ENCODE measurements at regions not wholly inside any gene's neighbourhood (a gene's known extent, or its start where the extent isn't known, plus 50 kb on each side); places are given as distances from the start of the nearest gene placed in this dataset.

- no peaks in the 10 kb centered on the region for H3K36me3 ChIP-seq (ENCODE audit: low read depth, missing control alignments)
- H3K27ac ChIP-seq = no peak overlapping the region
- no peaks in the 10 kb centered on the region for H3K27me3 ChIP-seq
- WGBS, 2 donors = 67 to 97% methylated on average over 1 to 6 of the region's 6 CpGs
- DNase-seq = no peak
- no peaks in the 10 kb centered on the region for H3K9me3 ChIP-seq
- no peak for TF ChIP-seq CTCF (IDR thresholded peaks at IDR 0.05)
- no peak for TF ChIP-seq POLR2A (IDR thresholded peaks at IDR 0.05)
- H3K4me1 ChIP-seq = no peaks in the 10 kb centered on the region
- H3K4me3 ChIP-seq = no peak overlapping the region
- intact Hi-C loops (cut with DNase I; ENCODE audit: low total_unique reads) = no loop called here
Measured at GRCh38 chr2:129779783-129780182, 199.7 kb upstream of the RAB6C start.

GRCh38 chr2:129780316-129781270 lies 198.9 kb upstream of the RAB6C start:
- no peak for DNase-seq
- Histone ChIP-seq H3K27ac (no peak overlapping the region), H3K4me3 (no peak overlapping the region), H3K27me3 (no peaks in the 10 kb centered on the region), H3K9me3 (no peaks in the 10 kb centered on the region), H3K4me1 (no peaks in the 10 kb centered on the region), H3K36me3 (ENCODE audit: low read depth, missing control alignments) (no peaks in the 10 kb centered on the region)
- intact Hi-C loops (cut with DNase I; ENCODE audit: low total_unique reads) = no loop called here
- 62 to 68% methylated on average over 10 to 13 of the region's 13 CpGs for WGBS, 2 donors
- TF ChIP-seq POLR2A (IDR thresholded peaks at IDR 0.05) (no peak), CTCF (IDR thresholded peaks at IDR 0.05) (no peak)

GRCh38 chr2:129781749-129782632 lies 197.5 kb upstream of the RAB6C start:
- TF ChIP-seq POLR2A (IDR thresholded peaks at IDR 0.05) (no peak), CTCF (IDR thresholded peaks at IDR 0.05) (no peak)
- H3K27ac ChIP-seq = no peak overlapping the region
- H3K9me3 ChIP-seq = no peaks in the 10 kb centered on the region
- H3K4me1 ChIP-seq = no peaks in the 10 kb centered on the region
- no peak overlapping the region for H3K4me3 ChIP-seq
- WGBS, 2 donors = 76 to 88% methylated on average over 9 to 18 of the region's 18 CpGs
- DNase-seq = no peak
- no peaks in the 10 kb centered on the region for H3K27me3 ChIP-seq
- intact Hi-C loops (cut with DNase I; ENCODE audit: low total_unique reads) = no loop called here
- no peaks in the 10 kb centered on the region for H3K36me3 ChIP-seq (ENCODE audit: low read depth, missing control alignments)

- H3K9me3 ChIP-seq = no peaks in the 10 kb centered on the region
- H3K27me3 ChIP-seq = no peaks in the 10 kb centered on the region
- no peak for DNase-seq
- no peaks in the 10 kb centered on the region for H3K4me1 ChIP-seq
- no peak overlapping the region for H3K4me3 ChIP-seq
- no peak overlapping the region for H3K27ac ChIP-seq
- 85 to 98% methylated on average over 5 of the region's 5 CpGs for WGBS, 2 donors
- intact Hi-C loops (cut with DNase I; ENCODE audit: low total_unique reads) = no loop called here
- TF ChIP-seq CTCF (IDR thresholded peaks at IDR 0.05) (no peak), POLR2A (IDR thresholded peaks at IDR 0.05) (no peak)
- no peaks in the 10 kb centered on the region for H3K36me3 ChIP-seq (ENCODE audit: low read depth, missing control alignments)
Measured at GRCh38 chr2:129782633-129782990, 196.9 kb upstream of the RAB6C start.

All from testis (tissue), 2 donors.